ENCODE measurements at regions not wholly inside any gene's neighbourhood (a gene's known extent, or its start where the extent isn't known, plus 50 kb on each side); places are given as distances from the start of the nearest gene placed in this dataset.

DNA sequence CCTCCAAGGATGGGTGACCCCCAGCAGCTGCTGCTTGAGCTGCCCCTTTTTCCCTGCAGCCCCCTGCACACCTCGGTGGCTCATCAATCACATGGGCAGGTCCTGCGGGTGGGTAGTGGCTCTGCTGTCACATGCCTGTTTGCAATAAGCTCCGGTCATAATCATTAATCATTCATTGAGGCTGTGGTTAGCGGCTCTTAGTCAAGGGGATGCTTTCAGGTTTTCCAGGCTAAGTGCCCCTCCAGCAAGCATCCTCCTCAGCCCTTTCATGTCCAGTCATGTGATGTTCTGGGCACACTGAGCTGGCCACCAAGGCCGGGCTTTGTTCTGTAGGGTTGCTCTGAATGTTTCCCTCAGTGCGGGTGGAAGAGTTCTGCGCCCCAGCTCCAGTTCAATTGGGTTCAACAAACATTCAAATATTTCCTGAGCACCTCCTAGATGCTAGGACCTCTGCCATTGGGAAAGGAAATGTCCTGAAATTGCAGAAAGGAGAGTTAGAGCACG is 96.4 kb upstream of the LDAH start:
- Histone ChIP-seq H3K4me3 (ENCODE audit: severe bottlenecking) (no peak overlapping the region), H3K27me3 (ENCODE audit: insufficient read depth, poor library complexity, severe bottlenecking) (no peaks in the 10 kb centered on the region), H3K36me3 (ENCODE audit: low read depth) (no peaks in the 10 kb centered on the region), H3K4me1 (ENCODE audit: insufficient read depth, poor library complexity, severe bottlenecking) (peaks cover 20% of the 10 kb centered on the region), H3K27ac (ENCODE audit: poor library complexity, severe bottlenecking) (no peak overlapping the region), H3K9me3 (ENCODE audit: severe bottlenecking) (no peaks in the 10 kb centered on the region)
- DNase-seq (ENCODE audit: low spot score) (no peak), ATAC-seq (ENCODE audit: low read depth) (no peak)
- TF ChIP-seq CTCF (IDR thresholded peaks at IDR 0.05; ENCODE audit: poor library complexity, severe bottlenecking), result no peak

GRCh38 chr2:20917719-20918572 is 95.0 kb upstream of the LDAH start:
- ATAC-seq (ENCODE audit: low read depth), result peak; percentile 75
- DNase-seq (ENCODE audit: low spot score), result no peak

DNA sequence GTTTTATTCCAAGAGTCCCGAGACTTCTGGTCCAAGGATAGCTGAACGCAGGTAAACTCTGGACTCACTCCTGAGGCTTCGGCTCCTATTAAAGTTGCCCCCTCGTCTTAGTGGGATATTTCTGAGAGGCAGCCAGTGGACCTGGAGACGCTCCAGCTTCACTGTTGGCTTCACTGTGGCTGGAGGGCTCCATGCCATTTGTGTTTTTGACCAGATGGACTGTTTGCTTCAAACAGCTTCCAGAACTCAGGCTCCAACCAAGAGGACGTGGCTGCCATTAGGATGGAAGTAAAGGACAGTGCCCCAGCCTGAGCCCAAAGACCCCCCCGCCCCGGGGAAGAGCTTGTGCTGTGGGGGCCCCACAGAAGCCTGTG is 94.4 kb upstream of the LDAH start:
- no peaks in the 10 kb centered on the region for H3K27me3 ChIP-seq (ENCODE audit: insufficient read depth, poor library complexity, severe bottlenecking)
- H3K27ac ChIP-seq (ENCODE audit: poor library complexity, severe bottlenecking), result peak overlapping the region; percentile 82
- no peak for DNase-seq (ENCODE audit: low spot score)
- peak; percentile 5; the same call in 1 of the 3 replicates for ATAC-seq (ENCODE audit: low read depth)
- TF ChIP-seq CTCF (IDR thresholded peaks at IDR 0.05; ENCODE audit: poor library complexity, severe bottlenecking), result no peak
- H3K4me3 ChIP-seq (ENCODE audit: severe bottlenecking), result no peak overlapping the region
- no peaks in the 10 kb centered on the region for H3K36me3 ChIP-seq (ENCODE audit: low read depth)
- H3K9me3 ChIP-seq (ENCODE audit: severe bottlenecking), result no peaks in the 10 kb centered on the region
- H3K4me1 ChIP-seq (ENCODE audit: insufficient read depth, poor library complexity, severe bottlenecking), result peaks cover 20% of the 10 kb centered on the region

More at GRCh38 chr2:20917719-20918572, 95.0 kb upstream of the LDAH start:
- peaks cover 20% of the 10 kb centered on the region for H3K4me1 ChIP-seq (ENCODE audit: insufficient read depth, poor library complexity, severe bottlenecking)
- H3K4me3 ChIP-seq (ENCODE audit: severe bottlenecking), result no peak overlapping the region
- peak overlapping the region; percentile 82 for H3K27ac ChIP-seq (ENCODE audit: poor library complexity, severe bottlenecking)
- H3K27me3 ChIP-seq (ENCODE audit: insufficient read depth, poor library complexity, severe bottlenecking), result no peaks in the 10 kb centered on the region
- no peaks in the 10 kb centered on the region for H3K9me3 ChIP-seq (ENCODE audit: severe bottlenecking)
- no peaks in the 10 kb centered on the region for H3K36me3 ChIP-seq (ENCODE audit: low read depth)
- no peak for TF ChIP-seq CTCF (IDR thresholded peaks at IDR 0.05; ENCODE audit: poor library complexity, severe bottlenecking)

- H3K9me3 ChIP-seq (ENCODE audit: severe bottlenecking), result no peaks in the 10 kb centered on the region
- H3K27ac ChIP-seq (ENCODE audit: poor library complexity, severe bottlenecking), result peak overlapping the region; percentile 82
- ATAC-seq (ENCODE audit: low read depth) (no peak), DNase-seq (ENCODE audit: low spot score) (no peak)
- no peak overlapping the region for H3K4me3 ChIP-seq (ENCODE audit: severe bottlenecking)
- H3K36me3 ChIP-seq (ENCODE audit: low read depth), result no peaks in the 10 kb centered on the region
- TF ChIP-seq CTCF (IDR thresholded peaks at IDR 0.05; ENCODE audit: poor library complexity, severe bottlenecking), result peak; percentile 15
- no peaks in the 10 kb centered on the region for H3K27me3 ChIP-seq (ENCODE audit: insufficient read depth, poor library complexity, severe bottlenecking)
- H3K4me1 ChIP-seq (ENCODE audit: insufficient read depth, poor library complexity, severe bottlenecking), result peaks cover 20% of the 10 kb centered on the region
Measured at GRCh38 chr2:20916604-20917286, 93.8 kb upstream of the LDAH start.

Measured in RWPE2 (cell line).